Type B pancreatic cell (in vitro differentiated cells): ENCODE measurements at regions not wholly inside any gene's neighbourhood (a gene's known extent, or its start where the extent isn't known, plus 50 kb on each side); places are given as distances from the start of the nearest gene placed in this dataset.

Experiments used
- DNase-seq: peaks from one replicate; pipeline ENCODE4 v3.0.0; 2021; ENCODE audit warnings: mixed read lengths; ENCODE audit not compliant: unreplicated experiment; ENCODE audit errors: extremely low spot score
- H3K27ac Mint-ChIP-seq: 2 replicates; pipeline ENCODE4 v1.8.0; 2021; ENCODE audit warnings: mild to moderate bottlenecking, mixed read lengths
- H3K27me3 Mint-ChIP-seq: 2 replicates; pipeline ENCODE4 v1.8.0; 2021; ENCODE audit warnings: mixed read lengths
- H3K36me3 Mint-ChIP-seq: 2 replicates; pipeline ENCODE4 v1.8.0; 2021; ENCODE audit warnings: mixed read lengths
- H3K4me1 Mint-ChIP-seq: one replicate; pipeline ENCODE4 v1.8.0; 2021; ENCODE audit warnings: mixed read lengths; ENCODE audit not compliant: unreplicated experiment
- H3K4me3 Mint-ChIP-seq: 2 replicates; pipeline ENCODE4 v1.8.0; 2021; ENCODE audit warnings: mild to moderate bottlenecking, mixed read lengths
- H3K9me3 Mint-ChIP-seq: 2 replicates; pipeline ENCODE4 v1.8.0; 2021; ENCODE audit warnings: mixed read lengths
- CTCF ChIP-seq: fragments of 200-600 bp; sonication (generic); conservative IDR thresholded peaks from 2 replicates; pipeline ENCODE4 v1.5.0; 2021; ENCODE audit warnings: antibody characterized with exemption, mild to moderate bottlenecking

- no peaks in the 10 kb centered on the region for H3K4me1 Mint-ChIP-seq
- no peak overlapping the region for H3K27ac Mint-ChIP-seq
- H3K36me3 Mint-ChIP-seq, result no peaks in the 10 kb centered on the region
- peaks cover 14% of the 10 kb centered on the region for H3K9me3 Mint-ChIP-seq
- no peaks in the 10 kb centered on the region for H3K27me3 Mint-ChIP-seq
- no peak for DNase-seq
- no peak overlapping the region for H3K4me3 Mint-ChIP-seq
- no peak for TF ChIP-seq CTCF
Measured at GRCh38 chr5:104599726-104600125, 1037.1 kb upstream of the NUDT12 start.

- TF ChIP-seq CTCF, result no peak
- Mint-ChIP-seq H3K9me3 (peaks cover 18% of the 10 kb centered on the region), H3K27me3 (no peaks in the 10 kb centered on the region), H3K27ac (no peak overlapping the region), H3K4me3 (no peak overlapping the region), H3K36me3 (no peaks in the 10 kb centered on the region), H3K4me1 (no peaks in the 10 kb centered on the region)
- no peak for DNase-seq
Measured at GRCh38 chr5:104598285-104598684, 1035.7 kb upstream of the NUDT12 start.

- Mint-ChIP-seq H3K4me1 (no peaks in the 10 kb centered on the region), H3K27me3 (no peaks in the 10 kb centered on the region), H3K27ac (no peak overlapping the region), H3K36me3 (peaks cover 4% of the 10 kb centered on the region), H3K4me3 (no peak overlapping the region), H3K9me3 (peaks cover 18% of the 10 kb centered on the region)
- no peak for TF ChIP-seq CTCF
- DNase-seq, result no peak
Measured at GRCh38 chr5:104594850-104595249, 1032.3 kb upstream of the NUDT12 start.

GRCh38 chr5:104576677-104577076 lies 1014.1 kb upstream of the NUDT12 start:
- Mint-ChIP-seq H3K4me3 (no peak overlapping the region), H3K4me1 (peaks cover 4% of the 10 kb centered on the region), H3K9me3 (no peaks in the 10 kb centered on the region), H3K36me3 (no peaks in the 10 kb centered on the region), H3K27me3 (no peaks in the 10 kb centered on the region), H3K27ac (no peak overlapping the region)
- no peak for DNase-seq
- TF ChIP-seq CTCF, result no peak

GRCh38 chr5:104573949-104574709 lies 1011.5 kb upstream of the NUDT12 start:
- Mint-ChIP-seq H3K9me3 (peaks cover 1% of the 10 kb centered on the region), H3K36me3 (peaks cover under 1% of the 10 kb centered on the region), H3K4me1 (peaks cover 4% of the 10 kb centered on the region), H3K4me3 (no peak overlapping the region), H3K27ac (no peak overlapping the region), H3K27me3 (no peaks in the 10 kb centered on the region)
- no peak for DNase-seq
- no peak for TF ChIP-seq CTCF
